IPS DF 4.7 (cell line): ENCODE measurements at regions not wholly inside any gene's neighbourhood (a gene's known extent, or its start where the extent isn't known, plus 50 kb on each side); places are given as distances from the start of the nearest gene placed in this dataset.
"Not testable (repeated sequence)": the region's sequence is repeated elsewhere in the genome, so short reads cannot be mapped to it uniquely, and the experiment has no call there.

ENCODE experiments used
- DNase-seq: peaks from one replicate; pipeline ENCODE4 v3.0.0-alpha.2; 2013; ENCODE audit warnings: low spot score; ENCODE audit errors: extremely low read depth

GRCh38 chr12:42733911-42734310 is 144.4 kb upstream of the PRICKLE1 start:
- no peak for DNase-seq

GRCh38 chr12:42732908-42733411 is 143.4 kb upstream of the PRICKLE1 start:
- no peak for DNase-seq

GRCh38 chr12:42730291-42730690 is 140.7 kb upstream of the PRICKLE1 start:
- DNase-seq: no peak

- DNase-seq: no peak
Observed at GRCh38 chr12:42729535-42729900, 140.0 kb upstream of the PRICKLE1 start.

GRCh38 chr12:42728770-42729534 is 139.4 kb upstream of the PRICKLE1 start:
- no peak for DNase-seq

GRCh38 chr12:42728287-42728686 is 138.7 kb upstream of the PRICKLE1 start:
- no peak for DNase-seq

GRCh38 chr12:42725809-42726208 is 136.3 kb upstream of the PRICKLE1 start:
- no peak for DNase-seq

GRCh38 chr12:42716491-42716891 is 126.9 kb upstream of the PRICKLE1 start:
- DNase-seq: no peak

- DNase-seq: not testable (repeated sequence)
Observed at GRCh38 chr12:42713566-42713965, 124.0 kb upstream of the PRICKLE1 start.

GRCh38 chr12:42708374-42708773 is 118.8 kb upstream of the PRICKLE1 start:
- DNase-seq: not testable (repeated sequence)

GRCh38 chr12:42707312-42708226 is 118.0 kb upstream of the PRICKLE1 start:
- no peak for DNase-seq

- no peak for DNase-seq
Observed at GRCh38 chr12:42706321-42706720, 116.8 kb upstream of the PRICKLE1 start.

GRCh38 chr12:42705863-42706262 is 116.3 kb upstream of the PRICKLE1 start:
- DNase-seq: no peak

- DNase-seq: no peak
Observed at GRCh38 chr12:42704810-42705401, 115.4 kb upstream of the PRICKLE1 start.

GRCh38 chr12:42704340-42704739 is 114.8 kb upstream of the PRICKLE1 start:
- DNase-seq: no peak

GRCh38 chr12:42701084-42701483 is 111.5 kb upstream of the PRICKLE1 start:
- DNase-seq: no peak

- no peak for DNase-seq
Observed at GRCh38 chr12:42698213-42698612, 108.7 kb upstream of the PRICKLE1 start.

- DNase-seq: no peak
Observed at GRCh38 chr12:42696406-42697149, 107.0 kb upstream of the PRICKLE1 start.

- DNase-seq: no peak
Observed at GRCh38 chr12:42695490-42695995, 106.0 kb upstream of the PRICKLE1 start.

- no peak for DNase-seq
Observed at GRCh38 chr12:42692749-42693148, 103.2 kb upstream of the PRICKLE1 start.

GRCh38 chr12:42691991-42692557 is 102.5 kb upstream of the PRICKLE1 start:
- DNase-seq: no peak
